AG09309 (cell line): ENCODE measurements at regions not wholly inside any gene's neighbourhood (a gene's known extent, or its start where the extent isn't known, plus 50 kb on each side); places are given as distances from the start of the nearest gene placed in this dataset.

ENCODE experiments used
- DNase-seq: peaks from one replicate; pipeline ENCODE4 v3.0.0-alpha.2; 2010; ENCODE audit warnings: low read depth
- H3K4me3 ChIP-seq: 2 replicates; pipeline ENCODE4 v1.5.1; 2011; ENCODE audit warnings: mild to moderate bottlenecking, low read depth, low read length, moderate library complexity; ENCODE audit not compliant: control insufficient read depth
- TF ChIP-seq, protein P1 (sequence below): IDR thresholded peaks from 2 replicates; pipeline ENCODE4 v1.5.1; 2011; ENCODE audit warnings: mild to moderate bottlenecking, low read depth, low read length, inconsistent platforms; ENCODE audit not compliant: insufficient read depth, control insufficient read depth; ENCODE audit errors: missing control alignments

DNA sequence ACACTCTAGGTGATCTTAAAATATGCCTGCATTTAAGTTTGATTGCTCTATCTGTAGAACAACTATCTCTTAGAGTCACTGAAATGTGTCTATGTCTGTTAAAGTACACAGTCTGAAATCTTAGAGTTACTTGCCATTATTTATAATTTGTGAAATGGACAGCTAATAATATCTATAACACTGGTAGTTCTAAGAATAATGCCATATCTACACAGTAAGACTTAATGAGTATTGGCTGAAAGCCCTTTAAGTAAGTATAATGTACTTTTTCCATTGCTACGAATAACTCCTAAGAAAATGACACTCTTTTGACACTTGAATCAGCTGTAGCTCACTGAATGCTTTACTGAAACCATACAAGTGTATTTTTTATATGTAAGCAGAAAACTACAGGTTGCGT, 567.4 kb upstream of the PCDH15 start:
- TF ChIP-seq, protein P1, sequence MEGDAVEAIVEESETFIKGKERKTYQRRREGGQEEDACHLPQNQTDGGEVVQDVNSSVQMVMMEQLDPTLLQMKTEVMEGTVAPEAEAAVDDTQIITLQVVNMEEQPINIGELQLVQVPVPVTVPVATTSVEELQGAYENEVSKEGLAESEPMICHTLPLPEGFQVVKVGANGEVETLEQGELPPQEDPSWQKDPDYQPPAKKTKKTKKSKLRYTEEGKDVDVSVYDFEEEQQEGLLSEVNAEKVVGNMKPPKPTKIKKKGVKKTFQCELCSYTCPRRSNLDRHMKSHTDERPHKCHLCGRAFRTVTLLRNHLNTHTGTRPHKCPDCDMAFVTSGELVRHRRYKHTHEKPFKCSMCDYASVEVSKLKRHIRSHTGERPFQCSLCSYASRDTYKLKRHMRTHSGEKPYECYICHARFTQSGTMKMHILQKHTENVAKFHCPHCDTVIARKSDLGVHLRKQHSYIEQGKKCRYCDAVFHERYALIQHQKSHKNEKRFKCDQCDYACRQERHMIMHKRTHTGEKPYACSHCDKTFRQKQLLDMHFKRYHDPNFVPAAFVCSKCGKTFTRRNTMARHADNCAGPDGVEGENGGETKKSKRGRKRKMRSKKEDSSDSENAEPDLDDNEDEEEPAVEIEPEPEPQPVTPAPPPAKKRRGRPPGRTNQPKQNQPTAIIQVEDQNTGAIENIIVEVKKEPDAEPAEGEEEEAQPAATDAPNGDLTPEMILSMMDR, result no peak
- no peak overlapping the region for H3K4me3 ChIP-seq

DNA sequence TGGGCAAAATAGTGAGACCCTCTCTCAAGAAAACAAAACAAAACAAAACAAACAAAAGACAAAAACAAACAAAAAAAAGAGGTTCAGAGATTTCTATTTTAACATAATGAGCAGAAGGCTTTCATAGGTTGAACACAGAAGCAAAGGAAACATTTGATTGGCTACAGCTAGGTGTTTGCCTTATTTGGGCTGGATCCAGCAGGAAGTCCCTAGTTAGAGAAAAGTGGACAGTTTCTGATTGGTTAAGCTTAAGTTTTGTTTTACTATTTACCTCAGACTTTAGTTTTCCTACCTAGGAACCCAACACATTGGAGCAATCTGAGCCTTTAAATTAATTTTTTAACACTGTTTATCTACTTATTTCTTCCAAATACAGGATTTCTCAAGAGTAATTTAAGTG, 566.5 kb upstream of the PCDH15 start:
- H3K4me3 ChIP-seq, result no peak overlapping the region
- DNase-seq, result no peak
- TF ChIP-seq, protein P1, result no peak

More for the DNA sequence above, 567.4 kb upstream of the PCDH15 start:
- DNase-seq, result no peak

DNA sequence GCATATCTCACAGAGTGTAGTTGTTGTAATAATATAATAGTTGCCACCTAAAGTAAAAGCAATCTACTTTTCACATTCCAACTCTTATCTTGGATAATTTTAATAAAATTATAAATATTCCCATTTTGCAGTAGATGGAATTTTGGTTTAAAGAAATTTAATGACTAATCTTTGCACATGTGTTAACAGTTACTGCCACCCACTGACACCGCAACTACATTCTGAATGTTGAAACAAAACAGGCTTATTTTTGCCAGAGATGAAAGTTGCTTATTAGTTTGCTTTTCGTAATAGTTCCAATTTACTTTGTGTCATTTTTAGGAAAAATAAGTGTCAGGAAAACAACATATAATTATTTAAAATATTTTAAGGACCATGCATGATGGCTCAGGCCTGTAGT, 557.5 kb upstream of the PCDH15 start:
- DNase-seq, result no peak
- no peak overlapping the region for H3K4me3 ChIP-seq
- TF ChIP-seq, protein P1, result no peak

DNA sequence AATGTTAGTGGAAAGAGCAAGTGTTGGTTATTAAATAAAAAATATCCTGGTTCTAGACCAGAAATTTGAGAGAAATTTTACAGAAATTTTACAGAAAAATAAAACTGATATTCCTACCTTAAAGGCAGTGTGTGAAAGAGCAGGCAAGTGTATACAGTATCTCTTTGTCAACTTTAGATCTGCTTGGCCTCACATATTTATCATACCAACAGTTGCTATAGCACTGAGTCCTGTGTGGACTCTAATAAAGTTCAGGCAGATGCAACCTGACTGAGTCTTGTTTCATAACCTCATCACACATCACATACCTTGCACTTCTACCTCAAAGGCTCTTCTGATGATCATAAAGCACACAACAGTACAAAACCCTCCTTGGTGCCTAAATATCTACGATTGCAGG, 552.4 kb upstream of the PCDH15 start:
- H3K4me3 ChIP-seq, result no peak overlapping the region
- DNase-seq, result no peak
- TF ChIP-seq, protein P1, result no peak

DNA sequence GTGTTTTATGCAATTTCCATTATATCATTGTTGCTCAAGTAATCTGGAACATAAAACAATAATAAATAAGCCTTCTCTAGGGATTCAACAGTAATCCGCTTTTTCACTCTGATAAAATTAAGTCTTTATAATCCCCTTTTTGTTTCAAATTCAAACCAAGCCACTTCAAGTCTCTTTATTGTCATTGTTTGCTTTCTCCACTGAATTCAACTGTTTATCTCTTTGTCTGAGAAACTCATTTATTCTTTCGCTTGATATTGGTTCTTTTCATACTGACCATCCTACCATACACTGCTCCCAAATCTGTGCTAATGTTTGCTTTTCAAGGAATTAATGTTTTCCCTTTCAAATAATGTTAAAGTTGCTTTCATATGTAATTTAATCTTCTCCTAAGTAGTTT, 550.4 kb upstream of the PCDH15 start:
- no peak for DNase-seq
- no peak overlapping the region for H3K4me3 ChIP-seq
- TF ChIP-seq, protein P1, result no peak

DNA sequence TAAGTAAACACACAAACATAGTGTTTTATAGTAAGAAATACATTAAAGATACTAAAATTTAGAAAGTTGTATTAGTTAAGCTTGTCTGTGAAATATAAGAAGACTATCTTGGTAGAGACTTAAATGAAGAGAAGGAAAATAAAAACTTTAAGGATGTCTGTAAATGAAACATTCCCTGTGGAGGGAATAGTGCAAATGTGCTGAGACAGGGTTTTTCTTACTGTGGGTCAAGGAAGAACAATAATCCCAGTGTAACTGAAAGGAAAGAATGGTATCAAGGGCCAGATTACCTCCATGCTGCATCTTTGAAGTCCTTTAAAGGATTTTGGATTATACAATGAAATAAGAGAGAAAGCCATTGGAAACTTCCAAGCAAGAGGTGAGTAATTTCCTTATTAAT, 547.5 kb upstream of the PCDH15 start:
- TF ChIP-seq, protein P1, result no peak
- H3K4me3 ChIP-seq, result no peak overlapping the region
- DNase-seq, result no peak

DNA sequence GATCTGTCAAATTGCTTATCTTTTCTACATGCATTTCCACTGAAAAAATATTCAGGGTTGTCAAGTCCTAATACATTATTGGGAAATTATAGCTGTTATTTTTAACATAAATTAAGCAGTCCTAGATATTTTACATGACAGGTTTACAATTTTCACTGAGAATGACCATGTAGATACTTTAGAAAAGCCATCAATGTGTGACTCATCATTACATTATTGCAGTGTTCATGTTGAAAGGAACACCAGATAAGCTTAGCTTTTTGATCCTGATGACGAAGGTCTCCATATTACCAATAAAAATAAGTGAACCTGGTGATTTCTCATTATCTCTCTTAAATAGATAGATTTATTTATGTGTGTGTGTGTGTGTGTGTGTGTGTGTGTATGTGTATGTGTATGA, 529.5 kb upstream of the PCDH15 start:
- TF ChIP-seq, protein P1, result no peak
- H3K4me3 ChIP-seq, result no peak overlapping the region
- no peak for DNase-seq
